ENCODE measurements at regions not wholly inside any gene's neighbourhood (a gene's known extent, or its start where the extent isn't known, plus 50 kb on each side); places are given as distances from the start of the nearest gene placed in this dataset.

DNA sequence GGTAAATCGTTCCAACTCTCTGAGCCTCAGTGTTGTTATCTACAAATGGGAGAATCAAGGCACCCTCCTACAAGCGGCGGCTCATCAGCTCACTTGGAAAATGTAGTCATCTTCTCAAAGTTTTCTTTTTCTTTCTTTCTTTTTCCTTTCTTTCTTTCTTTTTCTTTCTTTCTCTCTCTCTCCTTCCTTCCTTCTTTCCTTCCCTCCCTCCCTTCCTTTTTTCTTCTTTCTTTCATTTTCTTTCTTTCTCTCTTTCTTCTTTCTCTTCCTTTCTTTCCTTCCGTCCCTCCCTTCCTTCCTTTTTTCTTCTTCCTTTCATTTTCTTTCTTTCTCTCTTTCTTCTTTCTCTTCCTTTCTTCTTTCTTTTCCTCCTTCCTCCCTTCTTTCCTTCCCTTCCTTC lies 55.0 kb upstream of the TGM3 start:
- no peak for TF ChIP-seq CTCF (IDR thresholded peaks at IDR 0.05; ENCODE audit: low read length)
- TF ChIP-seq EZH2 (IDR thresholded peaks at IDR 0.05; ENCODE audit: borderline replicate concordance, low read length): no peak
